ENCODE measurements at regions not wholly inside any gene's neighbourhood (a gene's known extent, or its start where the extent isn't known, plus 50 kb on each side); places are given as distances from the start of the nearest gene placed in this dataset.

GRCh38 chr12:13670285-13670866 is 311.0 kb downstream of the GRIN2B start:
- no peak for ATAC-seq

- no peak for ATAC-seq
Measured at GRCh38 chr12:13668880-13669279, 312.5 kb downstream of the GRIN2B start.

- ATAC-seq: no peak
Measured at GRCh38 chr12:13666806-13667205, 314.6 kb downstream of the GRIN2B start.

- ATAC-seq: no peak
Measured at GRCh38 chr12:13661005-13661887, 320.2 kb downstream of the GRIN2B start.

- no peak for ATAC-seq
Measured at GRCh38 chr12:13654456-13654855, 326.9 kb downstream of the GRIN2B start.

- no peak for ATAC-seq
Measured at GRCh38 chr12:13652105-13652504, 329.3 kb downstream of the GRIN2B start.

GRCh38 chr12:13635709-13636108 is 345.7 kb downstream of the GRIN2B start:
- ATAC-seq: no peak

GRCh38 chr12:13631873-13632272 is 349.5 kb downstream of the GRIN2B start:
- no peak for ATAC-seq

GRCh38 chr12:13630354-13630753 is 351.0 kb downstream of the GRIN2B start:
- ATAC-seq: no peak

GRCh38 chr12:13628067-13628466 is 353.3 kb downstream of the GRIN2B start:
- ATAC-seq: no peak

- no peak for ATAC-seq
Measured at GRCh38 chr12:13627536-13627935, 353.9 kb downstream of the GRIN2B start.

GRCh38 chr12:13613297-13613696 is 368.1 kb downstream of the GRIN2B start:
- no peak for ATAC-seq

GRCh38 chr12:13609894-13610679 is 371.3 kb downstream of the GRIN2B start:
- no peak for ATAC-seq

GRCh38 chr12:13606290-13606689 is 375.1 kb downstream of the GRIN2B start:
- no peak for ATAC-seq

- ATAC-seq: no peak
Measured at GRCh38 chr12:13603953-13604352, 377.4 kb downstream of the GRIN2B start.

- ATAC-seq: no peak
Measured at GRCh38 chr12:13602172-13602571, 379.2 kb downstream of the GRIN2B start.

- no peak for ATAC-seq
Measured at GRCh38 chr12:13599176-13599575, 382.2 kb downstream of the GRIN2B start.

- ATAC-seq: no peak
Measured at GRCh38 chr12:13597837-13598236, 383.6 kb downstream of the GRIN2B start.

- no peak for ATAC-seq
Measured at GRCh38 chr12:13597166-13597565, 384.2 kb downstream of the GRIN2B start.

- ATAC-seq: no peak
Measured at GRCh38 chr12:13596714-13597113, 384.7 kb downstream of the GRIN2B start.

- no peak for ATAC-seq
Measured at GRCh38 chr12:13595536-13596443, 385.6 kb downstream of the GRIN2B start.

- ATAC-seq: no peak
Measured at GRCh38 chr12:13594731-13595514, 386.5 kb downstream of the GRIN2B start.
